Testis (tissue), 2 donors: ENCODE measurements at regions not wholly inside any gene's neighbourhood (a gene's known extent, or its start where the extent isn't known, plus 50 kb on each side); places are given as distances from the start of the nearest gene placed in this dataset.

Experiments used
- POLR2A ChIP-seq: fragments of 450-650 bp; IDR thresholded peaks from one replicate; pipeline ENCODE4 v1.6.1; 2017; ENCODE audit warnings: antibody characterized with exemption, mild to moderate bottlenecking, moderate library complexity
- TF ChIP-seq, protein P1 (sequence below), 3 experiments: fragments of 450-650 bp in 2 of 3; fragments of 200-600 bp in 1 of 3; sonication (generic) in 1 of 3; IDR thresholded peaks; one replicate each; pipeline ENCODE4 v1.5.1; 2016 to 2019; ENCODE audit warnings: antibody characterized with exemption in 3 of 3, mild to moderate bottlenecking in 2 of 3, moderate library complexity in 1 of 3

DNA sequence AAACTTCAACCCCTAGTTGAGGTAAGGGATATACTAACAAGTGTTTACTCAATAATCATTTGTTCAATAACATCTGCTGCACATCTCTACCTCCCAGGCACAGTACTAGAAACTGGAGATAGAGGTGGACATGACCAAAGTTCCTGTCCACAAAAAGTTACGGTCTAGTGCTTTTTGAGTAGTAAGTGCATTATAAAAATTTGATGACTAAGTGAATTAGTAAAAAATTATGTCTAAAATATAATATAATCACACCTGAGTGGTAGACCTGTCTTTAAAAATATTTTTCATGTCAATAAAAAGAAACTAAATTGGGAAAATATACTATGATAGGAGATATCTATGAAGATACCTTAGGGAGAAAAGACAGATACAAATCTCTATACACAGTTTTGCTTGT, 121.5 kb upstream of the FHIT start:
- TF ChIP-seq, protein P1, sequence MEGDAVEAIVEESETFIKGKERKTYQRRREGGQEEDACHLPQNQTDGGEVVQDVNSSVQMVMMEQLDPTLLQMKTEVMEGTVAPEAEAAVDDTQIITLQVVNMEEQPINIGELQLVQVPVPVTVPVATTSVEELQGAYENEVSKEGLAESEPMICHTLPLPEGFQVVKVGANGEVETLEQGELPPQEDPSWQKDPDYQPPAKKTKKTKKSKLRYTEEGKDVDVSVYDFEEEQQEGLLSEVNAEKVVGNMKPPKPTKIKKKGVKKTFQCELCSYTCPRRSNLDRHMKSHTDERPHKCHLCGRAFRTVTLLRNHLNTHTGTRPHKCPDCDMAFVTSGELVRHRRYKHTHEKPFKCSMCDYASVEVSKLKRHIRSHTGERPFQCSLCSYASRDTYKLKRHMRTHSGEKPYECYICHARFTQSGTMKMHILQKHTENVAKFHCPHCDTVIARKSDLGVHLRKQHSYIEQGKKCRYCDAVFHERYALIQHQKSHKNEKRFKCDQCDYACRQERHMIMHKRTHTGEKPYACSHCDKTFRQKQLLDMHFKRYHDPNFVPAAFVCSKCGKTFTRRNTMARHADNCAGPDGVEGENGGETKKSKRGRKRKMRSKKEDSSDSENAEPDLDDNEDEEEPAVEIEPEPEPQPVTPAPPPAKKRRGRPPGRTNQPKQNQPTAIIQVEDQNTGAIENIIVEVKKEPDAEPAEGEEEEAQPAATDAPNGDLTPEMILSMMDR (IDR thresholded peaks at IDR 0.05) = no peak
- TF ChIP-seq POLR2A = no peak
